Cardiac muscle cell (in vitro differentiated cells and primary cell): ENCODE measurements at regions not wholly inside any gene's neighbourhood (a gene's known extent, or its start where the extent isn't known, plus 50 kb on each side); places are given as distances from the start of the nearest gene placed in this dataset.

Experiments used
- DNase-seq, 2 donors: peaks; one replicate each; pipeline versions ENCODE4 v3.0.0 to v3.0.0-alpha.2; 2010 to 2017; ENCODE audit warnings: low read depth in 1 of 2, low spot score in 1 of 2
- H3K27ac ChIP-seq: fragments of 200-600 bp; sonication (generic); 2 replicates; pipeline ENCODE4 v1.5.1; 2016
- H3K27me3 ChIP-seq: fragments of 200-600 bp; sonication (generic); 2 replicates; pipeline ENCODE4 v1.6.0; 2016; ENCODE audit warnings: control low read depth
- H3K36me3 ChIP-seq: fragments of 200-600 bp; sonication (generic); 2 replicates; pipeline ENCODE4 v1.5.1; 2016; ENCODE audit warnings: control low read depth
- H3K4me1 ChIP-seq: fragments of 200-600 bp; sonication (generic); 2 replicates; pipeline ENCODE4 v1.8.1; 2017; ENCODE audit warnings: low read depth, mild to moderate bottlenecking, mixed run types
- H3K4me3 ChIP-seq: fragments of 200-600 bp; sonication (generic); 2 replicates; pipeline ENCODE4 v1.5.1; 2016; ENCODE audit warnings: mild to moderate bottlenecking
- H3K9me3 ChIP-seq: fragments of 200-600 bp; sonication (generic); 2 replicates; pipeline ENCODE4 v1.5.1; 2017; ENCODE audit warnings: low read depth, mild to moderate bottlenecking, control low read depth
- TF ChIP-seq, protein P1 (sequence below): IDR thresholded peaks from 2 replicates; pipeline ENCODE4 v1.5.1; 2012; ENCODE audit warnings: low read depth, mild to moderate bottlenecking, low read length

DNA sequence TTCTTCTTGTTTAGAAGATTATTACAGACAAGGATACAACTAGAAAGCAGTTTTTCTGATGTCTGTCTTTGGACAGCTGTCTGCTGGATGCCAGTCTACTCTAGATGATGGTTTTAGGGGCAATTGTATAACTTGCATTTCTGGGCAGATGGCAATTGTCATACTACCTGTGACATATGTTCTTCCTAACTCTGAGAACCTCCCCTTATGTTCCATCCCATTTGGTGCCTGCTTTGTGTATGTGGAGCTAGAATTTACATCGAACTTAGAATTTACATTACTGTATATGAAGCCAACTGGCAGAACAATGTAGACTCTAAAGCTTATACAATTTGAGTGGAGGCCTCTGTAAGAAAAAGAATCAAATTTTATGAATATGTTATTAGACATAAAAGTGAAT, 430.2 kb upstream of the SEL1L start:
- no peaks in the 10 kb centered on the region for H3K27me3 ChIP-seq

GRCh38 chr14:81970307-81970706, 436.7 kb upstream of the SEL1L start:
- no peak overlapping the region for H3K27ac ChIP-seq
- H3K9me3 ChIP-seq: no peaks in the 10 kb centered on the region
- no peak for DNase-seq
- no peaks in the 10 kb centered on the region for H3K4me1 ChIP-seq
- TF ChIP-seq, protein P1, sequence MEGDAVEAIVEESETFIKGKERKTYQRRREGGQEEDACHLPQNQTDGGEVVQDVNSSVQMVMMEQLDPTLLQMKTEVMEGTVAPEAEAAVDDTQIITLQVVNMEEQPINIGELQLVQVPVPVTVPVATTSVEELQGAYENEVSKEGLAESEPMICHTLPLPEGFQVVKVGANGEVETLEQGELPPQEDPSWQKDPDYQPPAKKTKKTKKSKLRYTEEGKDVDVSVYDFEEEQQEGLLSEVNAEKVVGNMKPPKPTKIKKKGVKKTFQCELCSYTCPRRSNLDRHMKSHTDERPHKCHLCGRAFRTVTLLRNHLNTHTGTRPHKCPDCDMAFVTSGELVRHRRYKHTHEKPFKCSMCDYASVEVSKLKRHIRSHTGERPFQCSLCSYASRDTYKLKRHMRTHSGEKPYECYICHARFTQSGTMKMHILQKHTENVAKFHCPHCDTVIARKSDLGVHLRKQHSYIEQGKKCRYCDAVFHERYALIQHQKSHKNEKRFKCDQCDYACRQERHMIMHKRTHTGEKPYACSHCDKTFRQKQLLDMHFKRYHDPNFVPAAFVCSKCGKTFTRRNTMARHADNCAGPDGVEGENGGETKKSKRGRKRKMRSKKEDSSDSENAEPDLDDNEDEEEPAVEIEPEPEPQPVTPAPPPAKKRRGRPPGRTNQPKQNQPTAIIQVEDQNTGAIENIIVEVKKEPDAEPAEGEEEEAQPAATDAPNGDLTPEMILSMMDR: no peak
- no peaks in the 10 kb centered on the region for H3K36me3 ChIP-seq
- no peak overlapping the region for H3K4me3 ChIP-seq
- no peaks in the 10 kb centered on the region for H3K27me3 ChIP-seq

More for the DNA sequence above, 430.2 kb upstream of the SEL1L start:
- TF ChIP-seq, protein P1: no peak
- no peak overlapping the region for H3K4me3 ChIP-seq
- no peak for DNase-seq
- no peaks in the 10 kb centered on the region for H3K4me1 ChIP-seq
- H3K9me3 ChIP-seq: no peaks in the 10 kb centered on the region
- no peaks in the 10 kb centered on the region for H3K36me3 ChIP-seq
- H3K27ac ChIP-seq: no peak overlapping the region

GRCh38 chr14:81971911-81972310, 438.3 kb upstream of the SEL1L start:
- H3K27me3 ChIP-seq: no peaks in the 10 kb centered on the region
- no peak overlapping the region for H3K27ac ChIP-seq
- H3K4me3 ChIP-seq: no peak overlapping the region
- TF ChIP-seq, protein P1: no peak
- no peak for DNase-seq
- H3K36me3 ChIP-seq: no peaks in the 10 kb centered on the region
- H3K9me3 ChIP-seq: no peaks in the 10 kb centered on the region
- no peaks in the 10 kb centered on the region for H3K4me1 ChIP-seq

- no peaks in the 10 kb centered on the region for H3K27me3 ChIP-seq
- H3K36me3 ChIP-seq: no peaks in the 10 kb centered on the region
- no peaks in the 10 kb centered on the region for H3K4me1 ChIP-seq
- no peak for DNase-seq
- H3K9me3 ChIP-seq: no peaks in the 10 kb centered on the region
- no peak overlapping the region for H3K27ac ChIP-seq
- TF ChIP-seq, protein P1: no peak
- no peak overlapping the region for H3K4me3 ChIP-seq
These were observed 438.9 kb upstream of the SEL1L start for GRCh38 chr14:81972601-81973000.

GRCh38 chr14:81974543-81974942, 440.9 kb upstream of the SEL1L start:
- H3K9me3 ChIP-seq: no peaks in the 10 kb centered on the region
- no peak for DNase-seq
- no peaks in the 10 kb centered on the region for H3K4me1 ChIP-seq
- TF ChIP-seq, protein P1: no peak
- H3K27me3 ChIP-seq: no peaks in the 10 kb centered on the region
- no peaks in the 10 kb centered on the region for H3K36me3 ChIP-seq
- no peak overlapping the region for H3K4me3 ChIP-seq
- H3K27ac ChIP-seq: no peak overlapping the region
